Rectal smooth muscle tissue (tissue), 1 donor: ENCODE measurements at regions not wholly inside any gene's neighbourhood (a gene's known extent, or its start where the extent isn't known, plus 50 kb on each side); places are given as distances from the start of the nearest gene placed in this dataset.

ENCODE experiments used
- H3K27ac ChIP-seq: one replicate; pipeline ENCODE4 v1.7.0; 2013; ENCODE audit warnings: low read depth, low read length, inconsistent platforms
- H3K27me3 ChIP-seq: one replicate; pipeline ENCODE4 v1.7.0; 2013; ENCODE audit warnings: low read length; ENCODE audit not compliant: control insufficient read depth, insufficient read depth
- H3K36me3 ChIP-seq: one replicate; pipeline ENCODE4 v1.7.0; 2013; ENCODE audit warnings: low read length; ENCODE audit not compliant: control insufficient read depth, insufficient read depth
- H3K4me1 ChIP-seq: one replicate; pipeline ENCODE4 v1.7.0; 2013; ENCODE audit warnings: low read length; ENCODE audit not compliant: control insufficient read depth, insufficient read depth
- H3K4me3 ChIP-seq: one replicate; pipeline ENCODE4 v1.7.0; 2013; ENCODE audit warnings: low read length
- H3K9ac ChIP-seq: one replicate; pipeline ENCODE4 v1.7.0; 2013; ENCODE audit warnings: low read length

GRCh38 chr2:144333143-144333555, 186.8 kb downstream of the ZEB2 start:
- H3K9ac ChIP-seq = peak overlapping the region; percentile 19
- peak overlapping the region; percentile 69 for H3K27ac ChIP-seq
- H3K4me1 ChIP-seq = peaks cover 4% of the 10 kb centered on the region
- no peaks in the 10 kb centered on the region for H3K27me3 ChIP-seq
- H3K36me3 ChIP-seq = no peaks in the 10 kb centered on the region
- peak overlapping the region; percentile 93 for H3K4me3 ChIP-seq

GRCh38 chr2:144332356-144333142, 187.4 kb downstream of the ZEB2 start:
- Histone ChIP-seq H3K27me3 (no peaks in the 10 kb centered on the region), H3K4me1 (peaks cover 4% of the 10 kb centered on the region), H3K9ac (peak overlapping the region; percentile 67), H3K36me3 (no peaks in the 10 kb centered on the region), H3K4me3 (peak overlapping the region; percentile 93), H3K27ac (peak overlapping the region; percentile 69)

GRCh38 chr2:144331674-144332355, 188.1 kb downstream of the ZEB2 start:
- no peaks in the 10 kb centered on the region for H3K27me3 ChIP-seq
- peak overlapping the region; percentile 77 for H3K4me3 ChIP-seq
- peak overlapping the region; percentile 57 for H3K9ac ChIP-seq
- peaks cover 4% of the 10 kb centered on the region for H3K4me1 ChIP-seq
- H3K27ac ChIP-seq = peak overlapping the region; percentile 57
- no peaks in the 10 kb centered on the region for H3K36me3 ChIP-seq

GRCh38 chr2:144330951-144331673, 188.8 kb downstream of the ZEB2 start:
- peak overlapping the region; percentile 77 for H3K4me3 ChIP-seq
- H3K27me3 ChIP-seq = no peaks in the 10 kb centered on the region
- H3K9ac ChIP-seq = no peak overlapping the region
- no peak overlapping the region for H3K27ac ChIP-seq
- H3K4me1 ChIP-seq = peaks cover 4% of the 10 kb centered on the region
- no peaks in the 10 kb centered on the region for H3K36me3 ChIP-seq

- no peaks in the 10 kb centered on the region for H3K36me3 ChIP-seq
- H3K27ac ChIP-seq = no peak overlapping the region
- H3K27me3 ChIP-seq = no peaks in the 10 kb centered on the region
These were observed 190.4 kb downstream of the ZEB2 start for GRCh38 chr2:144329472-144329871.

GRCh38 chr2:144328938-144329337, 191.0 kb downstream of the ZEB2 start:
- Histone ChIP-seq H3K27me3 (no peaks in the 10 kb centered on the region), H3K36me3 (no peaks in the 10 kb centered on the region), H3K9ac (no peak overlapping the region), H3K27ac (no peak overlapping the region), H3K4me1 (peaks cover 4% of the 10 kb centered on the region), H3K4me3 (no peak overlapping the region)

More at GRCh38 chr2:144329472-144329871, 190.4 kb downstream of the ZEB2 start:
- no peak overlapping the region for H3K9ac ChIP-seq
- H3K4me3 ChIP-seq = no peak overlapping the region
- H3K4me1 ChIP-seq = peaks cover 4% of the 10 kb centered on the region

GRCh38 chr2:144326825-144327224, 193.1 kb downstream of the ZEB2 start:
- Histone ChIP-seq H3K27me3 (no peaks in the 10 kb centered on the region), H3K4me1 (no peaks in the 10 kb centered on the region), H3K36me3 (no peaks in the 10 kb centered on the region), H3K27ac (no peak overlapping the region), H3K9ac (no peak overlapping the region), H3K4me3 (no peak overlapping the region)

- H3K9ac ChIP-seq = no peak overlapping the region
- H3K4me3 ChIP-seq = no peak overlapping the region
- no peak overlapping the region for H3K27ac ChIP-seq
- H3K36me3 ChIP-seq = no peaks in the 10 kb centered on the region
- no peaks in the 10 kb centered on the region for H3K27me3 ChIP-seq
- no peaks in the 10 kb centered on the region for H3K4me1 ChIP-seq
These were observed 194.8 kb downstream of the ZEB2 start for GRCh38 chr2:144325086-144325485.

- H3K27ac ChIP-seq = no peak overlapping the region
- no peaks in the 10 kb centered on the region for H3K4me1 ChIP-seq
- no peaks in the 10 kb centered on the region for H3K36me3 ChIP-seq
- no peak overlapping the region for H3K4me3 ChIP-seq
- no peaks in the 10 kb centered on the region for H3K27me3 ChIP-seq
- H3K9ac ChIP-seq = no peak overlapping the region
These were observed 195.4 kb downstream of the ZEB2 start for GRCh38 chr2:144324446-144325045.

- Histone ChIP-seq H3K27ac (no peak overlapping the region), H3K4me1 (no peaks in the 10 kb centered on the region), H3K9ac (no peak overlapping the region), H3K27me3 (no peaks in the 10 kb centered on the region), H3K4me3 (no peak overlapping the region), H3K36me3 (no peaks in the 10 kb centered on the region)
These were observed 196.0 kb downstream of the ZEB2 start for GRCh38 chr2:144323946-144324345.

- Histone ChIP-seq H3K27me3 (no peaks in the 10 kb centered on the region), H3K27ac (no peak overlapping the region), H3K4me1 (no peaks in the 10 kb centered on the region), H3K4me3 (no peak overlapping the region), H3K36me3 (no peaks in the 10 kb centered on the region), H3K9ac (no peak overlapping the region)
These were observed 197.5 kb downstream of the ZEB2 start for GRCh38 chr2:144322379-144322778.

- no peak overlapping the region for H3K4me3 ChIP-seq
- no peaks in the 10 kb centered on the region for H3K4me1 ChIP-seq
- H3K9ac ChIP-seq = no peak overlapping the region
- H3K36me3 ChIP-seq = no peaks in the 10 kb centered on the region
- no peaks in the 10 kb centered on the region for H3K27me3 ChIP-seq
- H3K27ac ChIP-seq = no peak overlapping the region
These were observed 199.4 kb downstream of the ZEB2 start for GRCh38 chr2:144320491-144320890.
